PC-9 (cell line): ENCODE measurements at regions not wholly inside any gene's neighbourhood (a gene's known extent, or its start where the extent isn't known, plus 50 kb on each side); places are given as distances from the start of the nearest gene placed in this dataset.

Experiments used
- BruUV-seq: library from RNA; stranded (reverse); fragments of 400-500 nt; replicated peaks from 2 replicates; lab custom pipeline; 2021; lab: Mats Ljungman, UMichigan
- CTCF ChIA-PET: fragments of 300-600 bp; sonication (Branson Sonifier 250); formaldehyde crosslinking; loops from one replicate; lab custom pipeline; 2022; ENCODE audit warnings: antibody characterized with exemption; lab: Charles Lee
- POLR2A ChIA-PET: fragments of 300-600 bp; sonication (Branson Sonifier 250); formaldehyde crosslinking; loops from one replicate; lab custom pipeline; 2022; ENCODE audit warnings: antibody characterized with exemption; ENCODE audit not compliant: unreplicated experiment; lab: Charles Lee
- DNase-seq, 2 experiments: peaks; one replicate each; pipeline versions ENCODE4 v3.0.0 to v3.0.0-alpha.2; 2015 to 2022; ENCODE audit warnings: mixed read lengths in 1 of 2
- H2AFZ ChIP-seq: fragments of 200-600 bp; sonication (generic); 2 replicates; pipeline ENCODE4 v1.8.1; 2017; ENCODE audit warnings: antibody characterized with exemption
- H3F3A ChIP-seq: fragments of 200-600 bp; sonication (generic); 2 replicates; pipeline ENCODE4 v1.8.1; 2017; ENCODE audit warnings: antibody characterized with exemption, mild to moderate bottlenecking, low read depth; ENCODE audit not compliant: insufficient read depth
- H3K27ac ChIP-seq: fragments of 200-600 bp; sonication (generic); 2 replicates; pipeline ENCODE4 v1.6.1; 2016; ENCODE audit warnings: mixed run types
- H3K27me3 ChIP-seq: fragments of 200-600 bp; sonication (generic); 2 replicates; pipeline ENCODE4 v1.6.1; 2016; ENCODE audit warnings: low read depth, mixed run types; ENCODE audit not compliant: insufficient read depth
- H3K36me3 ChIP-seq: fragments of 200-600 bp; sonication (generic); 2 replicates; pipeline ENCODE4 v1.6.1; 2016; ENCODE audit warnings: low read depth, mixed run types
- H3K4me1 ChIP-seq: fragments of 200-600 bp; sonication (generic); replicated peaks from 2 replicates; pipeline ENCODE4 v1.6.1; 2016; ENCODE audit warnings: mixed run types; ENCODE audit not compliant: insufficient read depth
- H3K4me2 ChIP-seq: fragments of 200-600 bp; sonication (generic); 2 replicates; pipeline ENCODE4 v1.6.1; 2017; ENCODE audit warnings: mixed run types
- H3K4me3 ChIP-seq: fragments of 200-600 bp; sonication (generic); 2 replicates; pipeline ENCODE4 v1.6.1; 2016; ENCODE audit warnings: mixed run types
- H3K79me2 ChIP-seq: fragments of 200-600 bp; sonication (generic); 2 replicates; pipeline ENCODE4 v1.6.1; 2017; ENCODE audit warnings: low read depth, mixed run types
- H3K9me2 ChIP-seq: fragments of 200-600 bp; sonication (generic); 2 replicates; pipeline ENCODE4 v1.8.1; 2017; ENCODE audit warnings: mild to moderate bottlenecking; ENCODE audit not compliant: insufficient read depth
- H3K9me3 ChIP-seq: fragments of 200-600 bp; sonication (generic); 2 replicates; pipeline ENCODE4 v1.8.1; 2016; ENCODE audit warnings: low read depth; ENCODE audit not compliant: insufficient read depth
- H4K20me1 ChIP-seq: fragments of 200-600 bp; sonication (generic); 2 replicates; pipeline ENCODE4 v1.8.1; 2017; ENCODE audit not compliant: insufficient read depth
- CTCF ChIP-seq: fragments of 200-600 bp; sonication (generic); conservative IDR thresholded peaks from 2 replicates; pipeline ENCODE4 v1.6.1; 2017; ENCODE audit warnings: mixed run types, antibody characterized with exemption, mild to moderate bottlenecking, moderate library complexity
- EZH2 ChIP-seq: fragments of 200-600 bp; sonication (generic); IDR thresholded peaks from 2 replicates; pipeline ENCODE4 v1.8.0; 2017; ENCODE audit warnings: antibody characterized with exemption, low read depth
- intact Hi-C: fragments of 100-400 bp; cut with micrococcal nuclease; formaldehyde crosslinking; loops from one replicate; pipeline ENCODE4 v1.10.0; 2022; ENCODE audit not compliant: unreplicated experiment

- Histone ChIP-seq H3K9me3 (no peaks in the 10 kb centered on the region; the same call in 1 of the 2 replicates), H4K20me1 (no peaks in the 10 kb centered on the region), H2AFZ (no peak overlapping the region), H3K9me2 (no peaks in the 10 kb centered on the region), H3F3A (no peaks in the 10 kb centered on the region), H3K27me3 (peaks cover 90% of the 10 kb centered on the region), H3K4me2 (no peak overlapping the region), H3K79me2 (no peaks in the 10 kb centered on the region), H3K4me1 (no peaks in the 10 kb centered on the region), H3K36me3 (no peaks in the 10 kb centered on the region), H3K27ac (no peak overlapping the region), H3K4me3 (no peak overlapping the region)
- ChIA-PET CTCF (no interaction called here), POLR2A (no interaction called here)
- TF ChIP-seq EZH2 = no peak
- no peak for TF ChIP-seq CTCF
- intact Hi-C loops = no loop called here
- DNase-seq = no peak
- no TSS peak for BruUV-seq
Measured at GRCh38 chr5:174607205-174607604, 117.2 kb upstream of the MSX2 start.

GRCh38 chr5:174607916-174608315, 116.5 kb upstream of the MSX2 start:
- Histone ChIP-seq H3K79me2 (no peaks in the 10 kb centered on the region), H3K9me2 (no peaks in the 10 kb centered on the region), H3K4me2 (no peak overlapping the region), H4K20me1 (no peaks in the 10 kb centered on the region), H3K4me1 (no peaks in the 10 kb centered on the region), H3K4me3 (no peak overlapping the region), H3K27me3 (peaks cover 90% of the 10 kb centered on the region), H3F3A (no peaks in the 10 kb centered on the region), H3K27ac (no peak overlapping the region), H3K36me3 (no peaks in the 10 kb centered on the region), H2AFZ (no peak overlapping the region), H3K9me3 (no peaks in the 10 kb centered on the region; the same call in 1 of the 2 replicates)
- intact Hi-C loops = no loop called here
- POLR2A ChIA-PET = no interaction called here
- TF ChIP-seq EZH2 (no peak), CTCF (no peak)
- no peak for DNase-seq
- CTCF ChIA-PET = no interaction called here
- no TSS peak for BruUV-seq

GRCh38 chr5:174608631-174609097, 115.7 kb upstream of the MSX2 start:
- TF ChIP-seq CTCF (no peak), EZH2 (no peak)
- Histone ChIP-seq H3K4me3 (no peak overlapping the region), H3K9me2 (no peaks in the 10 kb centered on the region), H4K20me1 (no peaks in the 10 kb centered on the region), H3K27me3 (peaks cover 85% of the 10 kb centered on the region), H2AFZ (no peak overlapping the region), H3K9me3 (no peaks in the 10 kb centered on the region; the same call in 1 of the 2 replicates), H3K4me2 (peak overlapping the region; percentile 36; the same call in 1 of the 2 replicates), H3F3A (no peaks in the 10 kb centered on the region), H3K27ac (no peak overlapping the region), H3K4me1 (no peaks in the 10 kb centered on the region), H3K79me2 (no peaks in the 10 kb centered on the region), H3K36me3 (no peaks in the 10 kb centered on the region)
- CTCF ChIA-PET = no interaction called here
- POLR2A ChIA-PET = no interaction called here
- intact Hi-C loops = no loop called here
- peak in 1 of 2 experiments; percentile 51 for DNase-seq
- no TSS peak for BruUV-seq
